SK-N-SH (cell line): ENCODE measurements at regions not wholly inside any gene's neighbourhood (a gene's known extent, or its start where the extent isn't known, plus 50 kb on each side); places are given as distances from the start of the nearest gene placed in this dataset.

Experiments
- CTCF ChIA-PET: fragments of 300-600, 350-600 bp; formaldehyde crosslinking; extraction: SDS; loops from one replicate; lab custom pipeline; 2021; lab: Yijun Ruan, JAX
- POLR2A ChIA-PET: fragments of 350-600 bp; sonication (Branson Sonifier 250); formaldehyde crosslinking; extraction: SDS; loops from one replicate; lab custom pipeline; 2020; ENCODE audit warnings: antibody characterized with exemption, inconsistent platforms; lab: Yijun Ruan, JAX
- DNase-seq: peaks from one replicate; pipeline ENCODE4 v3.0.0; 2012
- H2AFZ ChIP-seq: fragments of 200-600 bp; sonication (generic); 2 replicates; pipeline ENCODE4 v1.8.1; 2016; ENCODE audit warnings: antibody characterized with exemption, mild to moderate bottlenecking, low read depth
- H3F3A ChIP-seq: fragments of 200-600 bp; sonication (generic); replicated peaks from 2 replicates; pipeline ENCODE3; 2016; ENCODE audit warnings: antibody characterized with exemption, mild to moderate bottlenecking; ENCODE audit not compliant: insufficient read depth
- H3K27ac ChIP-seq, 2 experiments: fragments of 200-500 bp in 1 of 2; fragments of 200-600 bp in 1 of 2; sonication (Bioruptor generic) in 1 of 2; sonication (generic), shearing (Covaris generic) in 1 of 2; 2 replicates each; pipeline versions ENCODE4 v1.5.1 to v1.6.1; 2014 to 2016; ENCODE audit warnings: low read depth in 2 of 2, inconsistent platforms in 1 of 2, low read length in 1 of 2, mild to moderate bottlenecking in 1 of 2, mixed read lengths in 1 of 2
- H3K27me3 ChIP-seq: fragments of 200-600 bp; sonication (generic), shearing (Covaris generic); 2 replicates; pipeline ENCODE4 v1.6.1; 2016; ENCODE audit warnings: mixed run types; ENCODE audit not compliant: insufficient read depth
- H3K36me3 ChIP-seq, 2 experiments: fragments of 200-500 bp in 1 of 2; fragments of 200-600 bp in 1 of 2; sonication (Bioruptor generic) in 1 of 2; sonication (generic) in 1 of 2; replicated peaks in 1 of 2; 2 replicates each; pipeline versions ENCODE3 to v1.5.1; 2014 to 2016; ENCODE audit warnings: low read length in 1 of 2, mild to moderate bottlenecking in 1 of 2; ENCODE audit not compliant: insufficient read depth in 2 of 2, control insufficient read depth in 1 of 2
- H3K4me1 ChIP-seq, 2 experiments: fragments of 200-500 bp in 1 of 2; fragments of 200-600 bp in 1 of 2; sonication (Bioruptor generic) in 1 of 2; sonication (generic), shearing (Covaris generic) in 1 of 2; 2 replicates each; pipeline versions ENCODE4 v1.5.1 to v1.6.1; 2014 to 2016; ENCODE audit warnings: low read depth in 1 of 2, low read length in 1 of 2, mixed run types in 1 of 2; ENCODE audit not compliant: insufficient read depth in 2 of 2, control insufficient read depth in 1 of 2
- H3K4me2 ChIP-seq: fragments of 200-600 bp; sonication (generic), shearing (Covaris generic); 2 replicates; pipeline ENCODE4 v1.6.1; 2017; ENCODE audit warnings: mixed run types
- H3K4me3 ChIP-seq, 2 experiments: fragments of 200-500 bp in 1 of 2; fragments of 200-600 bp in 1 of 2; sonication (Bioruptor generic) in 1 of 2; sonication (generic), shearing (Covaris generic) in 1 of 2; 2 replicates each; pipeline versions ENCODE4 v1.5.1 to v1.8.1; 2014 to 2016; ENCODE audit warnings: low read depth in 2 of 2, inconsistent platforms in 1 of 2, low read length in 1 of 2, mild to moderate bottlenecking in 1 of 2, mixed read lengths in 1 of 2, moderate library complexity in 1 of 2
- H3K79me2 ChIP-seq: fragments of 200-600 bp; sonication (generic); 2 replicates; pipeline ENCODE4 v1.8.1; 2017; ENCODE audit warnings: mild to moderate bottlenecking; ENCODE audit not compliant: insufficient read depth
- H3K9ac ChIP-seq: fragments of 200-600 bp; sonication (generic); 2 replicates; pipeline ENCODE4 v1.6.1; 2017; ENCODE audit warnings: mixed run types
- H3K9me2 ChIP-seq: fragments of 200-600 bp; sonication (generic); 2 replicates; pipeline ENCODE4 v1.6.1; 2017; ENCODE audit warnings: mixed run types
- H3K9me3 ChIP-seq: fragments of 200-600 bp; sonication (generic); 2 replicates; pipeline ENCODE4 v1.6.1; 2017; ENCODE audit warnings: mixed run types, mild to moderate bottlenecking, moderate library complexity
- H4K20me1 ChIP-seq: fragments of 200-600 bp; sonication (generic); 2 replicates; pipeline ENCODE4 v1.6.1; 2017; ENCODE audit warnings: mild to moderate bottlenecking, mixed run types; ENCODE audit not compliant: insufficient read depth
- CHD2 ChIP-seq: fragments of 150-350 bp; IDR thresholded peaks from 2 replicates; pipeline ENCODE4 v1.6.1; 2018; ENCODE audit warnings: low read length; ENCODE audit not compliant: partially characterized antibody
- FOXM1 ChIP-seq: IDR thresholded peaks from 2 replicates; pipeline ENCODE4 v1.4.0; 2012; ENCODE audit warnings: low read depth, mild to moderate bottlenecking
- GATA2 ChIP-seq: sonication (generic); formaldehyde crosslinking; IDR thresholded peaks from 2 replicates; pipeline ENCODE4 v1.5.0; 2020; ENCODE audit warnings: mild to moderate bottlenecking, missing genetic modification reagents
- NRF1 ChIP-seq: IDR thresholded peaks from 2 replicates; pipeline ENCODE4 v1.6.1; 2012; ENCODE audit warnings: low read depth, mild to moderate bottlenecking, low read length
- POLR2AphosphoS5 ChIP-seq: IDR thresholded peaks from 2 replicates; pipeline ENCODE4 v1.6.1; 2012; ENCODE audit warnings: low read depth, low read length
- RAD21 ChIP-seq: IDR thresholded peaks from 2 replicates; pipeline ENCODE4 v1.6.1; 2012; ENCODE audit warnings: mild to moderate bottlenecking, low read length
- RCOR1 ChIP-seq: fragments of 150-350 bp; IDR thresholded peaks from 2 replicates; pipeline ENCODE4 v1.6.1; 2017; ENCODE audit warnings: antibody characterized with exemption, low read length
- RXRA ChIP-seq: IDR thresholded peaks from 2 replicates; pipeline ENCODE4 v1.4.0; 2012; ENCODE audit warnings: low read depth, mild to moderate bottlenecking, borderline replicate concordance
- TAF1 ChIP-seq: IDR thresholded peaks from 2 replicates; pipeline ENCODE4 v1.6.1; 2012; ENCODE audit warnings: low read depth, mild to moderate bottlenecking, low read length, moderate library complexity, borderline replicate concordance
- USF1 ChIP-seq: IDR thresholded peaks from 2 replicates; pipeline ENCODE4 v1.4.0; 2012; ENCODE audit warnings: low read depth, borderline replicate concordance
- WGBS: methylation state at CpG from one replicate; pipeline ENCODE4 v1.1.6; 2017; ENCODE audit warnings: low lambda C conversion rate; 5-methylcytosine and 5-hydroxymethylcytosine counted together
- TF ChIP-seq, protein P1 (sequence below): fragments of 150-350 bp; IDR thresholded peaks from 2 replicates; pipeline ENCODE4 v1.6.1; 2017; ENCODE audit warnings: antibody characterized with exemption, low read length, low read depth, borderline replicate concordance
- TF ChIP-seq, protein P2 (sequence below): IDR thresholded peaks from 2 replicates; pipeline ENCODE4 v1.6.1; 2012; ENCODE audit warnings: mild to moderate bottlenecking, low read depth, low read length, moderate library complexity
- TF ChIP-seq, protein P3 (sequence below): IDR thresholded peaks from 2 replicates; pipeline ENCODE4 v1.4.0; 2012; ENCODE audit warnings: low read depth, borderline replicate concordance

- Histone ChIP-seq H2AFZ (no peak overlapping the region), H3K27ac (no peak overlapping the region), H3K4me2 (no peak overlapping the region), H3K9me3 (no peaks in the 10 kb centered on the region), H3K9me2 (no peaks in the 10 kb centered on the region), H3K9ac (no peak overlapping the region), H3K4me3 (no peak overlapping the region), H3F3A (peaks cover 18% of the 10 kb centered on the region), H3K4me1 (peaks cover 11 to 20% of the 10 kb centered on the region in 2 experiments; a peak in 3 of 4 replicates), H3K36me3 (no peaks in the 10 kb centered on the region), H3K79me2 (0 out of 2 replicates have a peak, but pooled peaks cover 4% of the 10 kb centered on the region), H3K27me3 (no peaks in the 10 kb centered on the region), H4K20me1 (no peaks in the 10 kb centered on the region)
- ChIA-PET CTCF (interaction anchor here (1.2 to 1.4 kb wide), 2 partner anchors 35 to 395 kb away, joined by 3 read pairs; no protein-coding TSS in a partner anchor), POLR2A (no interaction called here)
- TF ChIP-seq RAD21: no peak
- no peak for TF ChIP-seq CHD2
- no peak for TF ChIP-seq TAF1
- no peak for TF ChIP-seq RXRA
- TF ChIP-seq USF1: no peak
- DNase-seq: no peak
- 79% methylated on average over 1 of the region's 1 CpG for WGBS
Observed at GRCh38 chr2:43090317-43090716, 136.1 kb downstream of the ZFP36L2 start.

DNA sequence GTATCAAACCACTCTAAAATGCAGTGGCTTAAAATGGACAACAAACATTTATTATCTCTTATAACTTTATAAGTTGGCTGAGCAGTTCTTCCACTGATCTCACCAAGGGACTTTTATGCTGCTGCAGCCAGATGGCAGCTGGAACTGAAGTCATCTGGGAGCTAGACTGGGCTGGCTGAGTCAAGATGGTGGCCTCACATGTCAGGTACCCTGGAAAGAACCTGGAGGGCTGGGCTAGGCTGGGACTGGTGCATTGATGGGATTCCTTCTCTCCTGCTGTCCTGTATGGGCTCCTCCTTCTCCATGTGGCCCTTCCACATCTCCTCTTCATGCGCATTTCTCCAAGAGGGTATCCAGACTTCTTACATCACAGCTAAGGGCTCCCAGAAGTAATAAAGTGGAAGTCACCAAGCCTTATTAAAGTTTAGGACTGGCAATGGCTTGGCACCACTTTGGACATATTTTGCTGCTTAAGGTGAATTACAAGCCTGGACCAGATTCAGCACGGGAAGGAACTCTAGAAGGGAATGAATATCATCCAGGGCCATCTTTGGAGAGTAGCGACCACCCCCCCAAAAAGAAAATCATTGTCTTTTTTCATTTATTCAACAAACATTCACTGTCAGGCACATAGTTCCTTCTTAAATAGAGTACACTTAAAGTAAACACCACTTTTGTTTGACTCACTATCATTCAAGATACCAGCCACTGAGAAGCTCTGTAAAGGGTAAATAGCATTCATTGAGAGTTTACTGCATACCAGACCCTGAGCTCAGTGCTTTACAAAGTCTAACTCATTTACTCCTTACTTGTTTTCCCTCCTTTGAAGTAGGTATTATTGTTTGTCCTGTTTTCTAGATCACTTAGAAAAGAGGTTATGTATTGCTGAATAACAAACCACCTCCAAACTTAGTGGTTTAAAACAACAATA, 138.0 kb downstream of the ZFP36L2 start:
- CTCF ChIA-PET: interaction anchor here (0.6 to 1.4 kb wide), 4 partner anchors 37 to 396 kb away, joined by 3 to 6 read pairs (median 3); no protein-coding TSS in a partner anchor
- no peak overlapping the region for H3K4me2 ChIP-seq
- WGBS: 83% methylated on average over 3 of the region's 3 CpGs

More for the DNA sequence above, 138.0 kb downstream of the ZFP36L2 start:
- Histone ChIP-seq H3K79me2 (0 out of 2 replicates have a peak, but pooled peaks cover 7% of the 10 kb centered on the region), H3F3A (peaks cover 37% of the 10 kb centered on the region), H3K9ac (no peak overlapping the region), H3K4me3 (no peak overlapping the region), H3K9me2 (no peaks in the 10 kb centered on the region), H3K27ac (peak overlapping the region in 1 of 2 experiments; percentile 34; a peak in 1 of 4 replicates), H3K9me3 (no peaks in the 10 kb centered on the region), H3K4me1 (peaks cover 30 to 38% of the 10 kb centered on the region in 2 experiments), H4K20me1 (no peaks in the 10 kb centered on the region), H2AFZ (no peak overlapping the region), H3K36me3 (no peaks in the 10 kb centered on the region), H3K27me3 (no peaks in the 10 kb centered on the region)
- no peak for TF ChIP-seq POLR2AphosphoS5
- TF ChIP-seq, protein P1, sequence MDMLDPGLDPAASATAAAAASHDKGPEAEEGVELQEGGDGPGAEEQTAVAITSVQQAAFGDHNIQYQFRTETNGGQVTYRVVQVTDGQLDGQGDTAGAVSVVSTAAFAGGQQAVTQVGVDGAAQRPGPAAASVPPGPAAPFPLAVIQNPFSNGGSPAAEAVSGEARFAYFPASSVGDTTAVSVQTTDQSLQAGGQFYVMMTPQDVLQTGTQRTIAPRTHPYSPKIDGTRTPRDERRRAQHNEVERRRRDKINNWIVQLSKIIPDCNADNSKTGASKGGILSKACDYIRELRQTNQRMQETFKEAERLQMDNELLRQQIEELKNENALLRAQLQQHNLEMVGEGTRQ: no peak
- TF ChIP-seq, protein P2, sequence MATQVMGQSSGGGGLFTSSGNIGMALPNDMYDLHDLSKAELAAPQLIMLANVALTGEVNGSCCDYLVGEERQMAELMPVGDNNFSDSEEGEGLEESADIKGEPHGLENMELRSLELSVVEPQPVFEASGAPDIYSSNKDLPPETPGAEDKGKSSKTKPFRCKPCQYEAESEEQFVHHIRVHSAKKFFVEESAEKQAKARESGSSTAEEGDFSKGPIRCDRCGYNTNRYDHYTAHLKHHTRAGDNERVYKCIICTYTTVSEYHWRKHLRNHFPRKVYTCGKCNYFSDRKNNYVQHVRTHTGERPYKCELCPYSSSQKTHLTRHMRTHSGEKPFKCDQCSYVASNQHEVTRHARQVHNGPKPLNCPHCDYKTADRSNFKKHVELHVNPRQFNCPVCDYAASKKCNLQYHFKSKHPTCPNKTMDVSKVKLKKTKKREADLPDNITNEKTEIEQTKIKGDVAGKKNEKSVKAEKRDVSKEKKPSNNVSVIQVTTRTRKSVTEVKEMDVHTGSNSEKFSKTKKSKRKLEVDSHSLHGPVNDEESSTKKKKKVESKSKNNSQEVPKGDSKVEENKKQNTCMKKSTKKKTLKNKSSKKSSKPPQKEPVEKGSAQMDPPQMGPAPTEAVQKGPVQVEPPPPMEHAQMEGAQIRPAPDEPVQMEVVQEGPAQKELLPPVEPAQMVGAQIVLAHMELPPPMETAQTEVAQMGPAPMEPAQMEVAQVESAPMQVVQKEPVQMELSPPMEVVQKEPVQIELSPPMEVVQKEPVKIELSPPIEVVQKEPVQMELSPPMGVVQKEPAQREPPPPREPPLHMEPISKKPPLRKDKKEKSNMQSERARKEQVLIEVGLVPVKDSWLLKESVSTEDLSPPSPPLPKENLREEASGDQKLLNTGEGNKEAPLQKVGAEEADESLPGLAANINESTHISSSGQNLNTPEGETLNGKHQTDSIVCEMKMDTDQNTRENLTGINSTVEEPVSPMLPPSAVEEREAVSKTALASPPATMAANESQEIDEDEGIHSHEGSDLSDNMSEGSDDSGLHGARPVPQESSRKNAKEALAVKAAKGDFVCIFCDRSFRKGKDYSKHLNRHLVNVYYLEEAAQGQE: no peak
- no peak for TF ChIP-seq GATA2 (CRISPR knock-in tag)
- TF ChIP-seq FOXM1: no peak
- TF ChIP-seq RCOR1: no peak
- no peak for TF ChIP-seq RXRA
- TF ChIP-seq NRF1: no peak
- TF ChIP-seq, protein P3, sequence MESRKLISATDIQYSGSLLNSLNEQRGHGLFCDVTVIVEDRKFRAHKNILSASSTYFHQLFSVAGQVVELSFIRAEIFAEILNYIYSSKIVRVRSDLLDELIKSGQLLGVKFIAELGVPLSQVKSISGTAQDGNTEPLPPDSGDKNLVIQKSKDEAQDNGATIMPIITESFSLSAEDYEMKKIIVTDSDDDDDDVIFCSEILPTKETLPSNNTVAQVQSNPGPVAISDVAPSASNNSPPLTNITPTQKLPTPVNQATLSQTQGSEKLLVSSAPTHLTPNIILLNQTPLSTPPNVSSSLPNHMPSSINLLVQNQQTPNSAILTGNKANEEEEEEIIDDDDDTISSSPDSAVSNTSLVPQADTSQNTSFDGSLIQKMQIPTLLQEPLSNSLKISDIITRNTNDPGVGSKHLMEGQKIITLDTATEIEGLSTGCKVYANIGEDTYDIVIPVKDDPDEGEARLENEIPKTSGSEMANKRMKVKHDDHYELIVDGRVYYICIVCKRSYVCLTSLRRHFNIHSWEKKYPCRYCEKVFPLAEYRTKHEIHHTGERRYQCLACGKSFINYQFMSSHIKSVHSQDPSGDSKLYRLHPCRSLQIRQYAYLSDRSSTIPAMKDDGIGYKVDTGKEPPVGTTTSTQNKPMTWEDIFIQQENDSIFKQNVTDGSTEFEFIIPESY: no peak
- no peak for TF ChIP-seq RAD21
- POLR2A ChIA-PET: no interaction called here
- DNase-seq: no peak
